CD8-positive, alpha-beta memory T cell (primary cell): ENCODE measurements at regions not wholly inside any gene's neighbourhood (a gene's known extent, or its start where the extent isn't known, plus 50 kb on each side); places are given as distances from the start of the nearest gene placed in this dataset.

Source experiments
- CTCF ChIA-PET: fragments of 350-600 bp; sonication (Branson Sonifier 250); formaldehyde crosslinking; loops from one replicate; lab custom pipeline; 2021; ENCODE audit warnings: antibody characterized with exemption; lab: Charles Lee
- POLR2A ChIA-PET: fragments of 350-600 bp; sonication (Branson Sonifier 250); formaldehyde crosslinking; loops from one replicate; lab custom pipeline; 2021; ENCODE audit warnings: antibody characterized with exemption; lab: Charles Lee
- DNase-seq, 5 donors: peaks; one replicate each; pipeline versions ENCODE4 v3.0.0 to v3.0.0-alpha.2; 2020 to 2022; ENCODE audit warnings: mixed read lengths in 1 of 5
- H3K27ac ChIP-seq: one replicate; pipeline ENCODE4 v1.7.0; 2013; ENCODE audit warnings: low read depth, mild to moderate bottlenecking, low read length, moderate library complexity
- H3K27me3 ChIP-seq: 2 replicates; pipeline ENCODE4 v1.7.0; 2013; ENCODE audit warnings: low read length, mild to moderate bottlenecking; ENCODE audit not compliant: insufficient read depth, poor library complexity, severe bottlenecking
- H3K36me3 ChIP-seq: 2 replicates; pipeline ENCODE4 v1.7.0; 2013; ENCODE audit warnings: mild to moderate bottlenecking, low read length, moderate library complexity; ENCODE audit not compliant: insufficient read depth
- H3K4me1 ChIP-seq: 2 replicates; pipeline ENCODE4 v1.7.0; 2013; ENCODE audit warnings: mild to moderate bottlenecking, low read length, moderate library complexity; ENCODE audit not compliant: insufficient read depth
- H3K4me3 ChIP-seq: 2 replicates; pipeline ENCODE4 v1.7.0; 2013; ENCODE audit warnings: mild to moderate bottlenecking, low read length
- H3K9me3 ChIP-seq: 2 replicates; pipeline ENCODE4 v1.7.0; 2013; ENCODE audit warnings: mild to moderate bottlenecking, low read length
- H3K27ac Mint-ChIP-seq, 8 donors: one replicate each; pipeline ENCODE4 v1.8.0; 2020 to 2021; ENCODE audit warnings: mixed read lengths in 8 of 8, mild to moderate bottlenecking in 6 of 8, inconsistent platforms in 3 of 8, moderate library complexity in 3 of 8
- H3K27me3 Mint-ChIP-seq, 2 donors: one replicate each; pipeline ENCODE4 v1.8.0; 2020 to 2021; ENCODE audit warnings: mixed read lengths in 2 of 2, mild to moderate bottlenecking in 1 of 2, moderate library complexity in 1 of 2
- H3K36me3 Mint-ChIP-seq, 3 donors: one replicate each; pipeline ENCODE4 v1.8.0; 2020 to 2021; ENCODE audit warnings: mixed read lengths in 3 of 3, inconsistent platforms in 1 of 3, mild to moderate bottlenecking in 1 of 3
- H3K4me1 Mint-ChIP-seq, 3 donors: one replicate each; pipeline ENCODE4 v1.8.0; 2020 to 2021; ENCODE audit warnings: mixed read lengths in 3 of 3, inconsistent platforms in 1 of 3, mild to moderate bottlenecking in 1 of 3
- H3K4me3 Mint-ChIP-seq, 7 donors: one replicate each; pipeline ENCODE4 v1.8.0; 2020 to 2021; ENCODE audit warnings: mixed read lengths in 7 of 7, mild to moderate bottlenecking in 6 of 7, moderate library complexity in 4 of 7, inconsistent platforms in 2 of 7
- H3K9me3 Mint-ChIP-seq, 5 donors: one replicate each; pipeline ENCODE4 v1.8.0; 2020 to 2022; ENCODE audit warnings: mixed read lengths in 5 of 5, mild to moderate bottlenecking in 3 of 5, moderate library complexity in 2 of 5, inconsistent platforms in 1 of 5

GRCh38 chr7:128168667-128169210 lies 72.3 kb upstream of the LEP start:
- H3K27ac ChIP-seq, result no peak overlapping the region
- H3K27me3 Mint-ChIP-seq, result peaks cover 40 to 50% of the 10 kb centered on the region in 2 donors
- H3K4me3 Mint-ChIP-seq, result peak overlapping the region in 6 of 7 donors; percentile 60 to 77 (median 72)
- no peak overlapping the region for H3K4me3 ChIP-seq
- peaks cover 0 to 6% (median 0%) of the 10 kb centered on the region in 3 donors for H3K36me3 Mint-ChIP-seq
- no peaks in the 10 kb centered on the region for H3K9me3 ChIP-seq
- peaks cover 11 to 41% (median 17%) of the 10 kb centered on the region in 3 donors for H3K4me1 Mint-ChIP-seq
- ChIA-PET POLR2A (no interaction called here), CTCF (no interaction called here)
- peaks cover 13% of the 10 kb centered on the region for H3K4me1 ChIP-seq
- H3K9me3 Mint-ChIP-seq, result no peaks in the 10 kb centered on the region
- H3K27ac Mint-ChIP-seq, result peak overlapping the region in 1 of 8 donors; percentile 53
- H3K36me3 ChIP-seq, result no peaks in the 10 kb centered on the region
- DNase-seq, result no peak
- H3K27me3 ChIP-seq, result peaks cover 33% of the 10 kb centered on the region

GRCh38 chr7:128170461-128170860 lies 70.6 kb upstream of the LEP start:
- H3K9me3 ChIP-seq, result no peaks in the 10 kb centered on the region
- H3K4me3 ChIP-seq, result no peak overlapping the region
- peaks cover 13% of the 10 kb centered on the region for H3K4me1 ChIP-seq
- H3K27ac Mint-ChIP-seq, result no peak overlapping the region
- peaks cover 21% of the 10 kb centered on the region for H3K27me3 ChIP-seq
- H3K4me3 Mint-ChIP-seq, result no peak overlapping the region
- H3K27ac ChIP-seq, result no peak overlapping the region
- H3K9me3 Mint-ChIP-seq, result no peaks in the 10 kb centered on the region
- no peak for DNase-seq
- peaks cover 36 to 47% of the 10 kb centered on the region in 2 donors for H3K27me3 Mint-ChIP-seq
- no peaks in the 10 kb centered on the region for H3K36me3 ChIP-seq
- peaks cover 11 to 37% (median 13%) of the 10 kb centered on the region in 3 donors for H3K4me1 Mint-ChIP-seq
- ChIA-PET CTCF (no interaction called here), POLR2A (no interaction called here)
- H3K36me3 Mint-ChIP-seq, result peaks cover 0 to under 1% (median 0%) of the 10 kb centered on the region in 3 donors

- Histone ChIP-seq H3K36me3 (no peaks in the 10 kb centered on the region), H3K27me3 (peaks cover 13% of the 10 kb centered on the region), H3K4me1 (peaks cover 11% of the 10 kb centered on the region), H3K9me3 (no peaks in the 10 kb centered on the region), H3K27ac (no peak overlapping the region), H3K4me3 (no peak overlapping the region)
- Mint-ChIP-seq H3K9me3 (no peaks in the 10 kb centered on the region), H3K4me1 (peaks cover 11 to 27% (median 13%) of the 10 kb centered on the region in 3 donors), H3K27ac (no peak overlapping the region), H3K4me3 (peak overlapping the region in 1 of 7 donors; percentile 36), H3K36me3 (no peaks in the 10 kb centered on the region), H3K27me3 (peaks cover 31 to 40% of the 10 kb centered on the region in 2 donors)
- CTCF ChIA-PET, result interaction anchor here (0.7 kb wide), 1 partner anchor 10 kb away, joined by 3 read pairs; no protein-coding TSS in a partner anchor
- DNase-seq, result no peak
- POLR2A ChIA-PET, result no interaction called here
These were observed 69.6 kb upstream of the LEP start for GRCh38 chr7:128171342-128171918.

- Histone ChIP-seq H3K27me3 (peaks cover 13% of the 10 kb centered on the region), H3K4me1 (peaks cover 10% of the 10 kb centered on the region), H3K27ac (no peak overlapping the region), H3K36me3 (no peaks in the 10 kb centered on the region), H3K4me3 (no peak overlapping the region), H3K9me3 (no peaks in the 10 kb centered on the region)
- DNase-seq, result no peak
- Mint-ChIP-seq H3K9me3 (no peaks in the 10 kb centered on the region), H3K27me3 (peaks cover 31 to 44% of the 10 kb centered on the region in 2 donors), H3K4me1 (peaks cover 11 to 21% (median 12%) of the 10 kb centered on the region in 3 donors), H3K4me3 (no peak overlapping the region), H3K27ac (no peak overlapping the region), H3K36me3 (no peaks in the 10 kb centered on the region)
- POLR2A ChIA-PET, result interaction anchor here (0.5 kb wide), 1 partner anchor 16 kb away, joined by 5 read pairs; no protein-coding TSS in a partner anchor
- CTCF ChIA-PET, result no interaction called here
These were observed 68.9 kb upstream of the LEP start for GRCh38 chr7:128172151-128172550.

- no peak for DNase-seq
- Histone ChIP-seq H3K4me1 (peaks cover 7% of the 10 kb centered on the region), H3K36me3 (no peaks in the 10 kb centered on the region), H3K27me3 (peaks cover 10% of the 10 kb centered on the region), H3K9me3 (no peaks in the 10 kb centered on the region), H3K4me3 (no peak overlapping the region), H3K27ac (no peak overlapping the region)
- Mint-ChIP-seq H3K27ac (no peak overlapping the region), H3K4me1 (peaks cover 10 to 16% (median 12%) of the 10 kb centered on the region in 3 donors), H3K36me3 (no peaks in the 10 kb centered on the region), H3K4me3 (no peak overlapping the region), H3K9me3 (no peaks in the 10 kb centered on the region), H3K27me3 (peaks cover 34 to 49% of the 10 kb centered on the region in 2 donors)
- ChIA-PET POLR2A (no interaction called here), CTCF (interaction anchor here (1.4 kb wide), 1 partner anchor 37 kb away, joined by 6 read pairs; no protein-coding TSS in a partner anchor)
These were observed 68.1 kb upstream of the LEP start for GRCh38 chr7:128172963-128173362.

GRCh38 chr7:128174386-128174785 lies 66.7 kb upstream of the LEP start:
- CTCF ChIA-PET, result no interaction called here
- POLR2A ChIA-PET, result no interaction called here
- Mint-ChIP-seq H3K27me3 (peaks cover 22 to 45% of the 10 kb centered on the region in 2 donors), H3K27ac (no peak overlapping the region), H3K9me3 (no peaks in the 10 kb centered on the region), H3K4me1 (peaks cover 0 to 2% (median 2%) of the 10 kb centered on the region in 3 donors), H3K36me3 (no peaks in the 10 kb centered on the region), H3K4me3 (no peak overlapping the region)
- Histone ChIP-seq H3K4me3 (no peak overlapping the region), H3K9me3 (no peaks in the 10 kb centered on the region), H3K27me3 (no peaks in the 10 kb centered on the region), H3K27ac (no peak overlapping the region), H3K36me3 (no peaks in the 10 kb centered on the region), H3K4me1 (no peaks in the 10 kb centered on the region)
- no peak for DNase-seq

GRCh38 chr7:128176696-128177095 lies 64.4 kb upstream of the LEP start:
- H3K27me3 ChIP-seq, result no peaks in the 10 kb centered on the region
- H3K4me3 ChIP-seq, result no peak overlapping the region
- ChIA-PET POLR2A (no interaction called here), CTCF (no interaction called here)
- no peak overlapping the region for H3K27ac ChIP-seq
- Mint-ChIP-seq H3K9me3 (no peaks in the 10 kb centered on the region), H3K4me3 (no peak overlapping the region), H3K36me3 (peaks cover 0 to 1% (median 0%) of the 10 kb centered on the region in 3 donors), H3K4me1 (peaks cover 0 to 2% (median 0%) of the 10 kb centered on the region in 3 donors), H3K27ac (no peak overlapping the region), H3K27me3 (peaks cover 14 to 50% of the 10 kb centered on the region in 2 donors)
- no peaks in the 10 kb centered on the region for H3K9me3 ChIP-seq
- no peak for DNase-seq
- no peaks in the 10 kb centered on the region for H3K4me1 ChIP-seq
- no peaks in the 10 kb centered on the region for H3K36me3 ChIP-seq

DNA sequence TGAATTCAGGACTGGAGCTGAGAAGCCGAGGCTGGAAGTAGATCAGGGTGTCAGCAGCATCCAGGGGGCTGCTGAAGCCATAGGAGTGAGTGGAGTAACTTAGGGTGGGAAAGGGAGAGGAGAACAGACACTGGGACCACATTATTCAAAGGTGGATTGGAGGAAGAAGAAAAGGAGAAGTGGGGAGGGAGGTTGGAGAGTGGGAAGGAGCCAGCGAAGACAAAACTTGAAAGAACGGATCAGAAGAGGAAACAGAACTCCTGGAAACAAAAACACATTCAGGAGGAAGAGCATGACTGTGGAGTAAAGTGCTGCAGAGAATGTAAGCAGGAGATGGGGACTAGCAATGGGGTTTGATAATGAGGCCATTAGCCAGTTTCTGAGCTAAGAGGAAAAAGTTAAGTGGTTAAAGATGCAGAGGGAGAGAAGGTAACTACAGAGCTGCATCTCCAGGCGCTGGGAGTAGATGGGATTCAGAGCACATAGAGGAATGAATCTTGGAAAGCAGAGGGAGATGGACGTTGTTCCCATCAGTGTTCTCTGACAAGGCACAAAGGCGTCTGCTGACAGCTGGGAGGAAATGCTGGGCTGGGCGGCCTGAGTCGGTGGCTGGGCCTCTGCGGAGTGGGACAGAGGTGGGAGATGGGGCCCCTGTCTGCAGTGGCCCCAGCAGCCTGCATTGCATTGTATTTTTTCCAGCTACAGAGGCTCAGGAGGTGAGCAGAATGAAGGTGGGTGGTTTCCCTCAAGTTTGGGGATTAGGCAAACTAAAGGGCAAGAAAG lies 63.1 kb upstream of the LEP start:
- no peaks in the 10 kb centered on the region for H3K27me3 ChIP-seq
- H3K27ac Mint-ChIP-seq, result no peak overlapping the region
- peaks cover 16 to 62% of the 10 kb centered on the region in 2 donors for H3K27me3 Mint-ChIP-seq
- no peak for DNase-seq
- ChIA-PET CTCF (interaction anchor here (1.3 kb wide), 1 partner anchor 32 kb away, joined by 3 read pairs; no protein-coding TSS in a partner anchor), POLR2A (no interaction called here)
- no peak overlapping the region for H3K4me3 ChIP-seq
- H3K9me3 ChIP-seq, result no peaks in the 10 kb centered on the region
- H3K4me3 Mint-ChIP-seq, result no peak overlapping the region
- H3K36me3 Mint-ChIP-seq, result peaks cover 0 to 1% (median 0%) of the 10 kb centered on the region in 3 donors
- H3K4me1 Mint-ChIP-seq, result peaks cover 0 to 2% (median 0%) of the 10 kb centered on the region in 3 donors
- no peaks in the 10 kb centered on the region for H3K4me1 ChIP-seq
- H3K27ac ChIP-seq, result no peak overlapping the region
- no peaks in the 10 kb centered on the region for H3K9me3 Mint-ChIP-seq
- H3K36me3 ChIP-seq, result no peaks in the 10 kb centered on the region
